Neural cell (in vitro differentiated cells): ENCODE measurements at regions not wholly inside any gene's neighbourhood (a gene's known extent, or its start where the extent isn't known, plus 50 kb on each side); places are given as distances from the start of the nearest gene placed in this dataset.

Experiments
- H2AFZ ChIP-seq: fragments of 200-600, 300-800 bp; sonication (generic), shearing (Covaris generic); 2 replicates; pipeline ENCODE4 v1.6.0; 2014; ENCODE audit warnings: low read depth, mild to moderate bottlenecking, antibody characterized with exemption, low read length, moderate library complexity
- H3F3A ChIP-seq: fragments of 200-600 bp; shearing (Covaris generic); 2 replicates; pipeline ENCODE4 v1.6.1; 2016; ENCODE audit warnings: mild to moderate bottlenecking, moderate library complexity, mixed read lengths, antibody characterized with exemption, low read length; ENCODE audit not compliant: insufficient read depth, poor library complexity, severe bottlenecking
- H3K27ac ChIP-seq: fragments of 200-600, 300-800 bp; sonication (generic), shearing (Covaris generic); 2 replicates; pipeline ENCODE4 v1.5.1; 2014; ENCODE audit warnings: mild to moderate bottlenecking, low read length, moderate library complexity
- H3K27me3 ChIP-seq: fragments of 300-800, 200-600 bp; sonication (generic), shearing (Covaris generic); 2 replicates; pipeline ENCODE4 v1.6.0; 2014; ENCODE audit warnings: mild to moderate bottlenecking, low read depth, low read length, moderate library complexity; ENCODE audit not compliant: insufficient read depth
- H3K36me3 ChIP-seq: fragments of 300-800, 200-600 bp; sonication (generic), shearing (Covaris generic); 2 replicates; pipeline ENCODE4 v1.5.1; 2014; ENCODE audit warnings: mild to moderate bottlenecking, antibody characterized with exemption, low read length, moderate library complexity; ENCODE audit not compliant: insufficient read depth
- H3K4me2 ChIP-seq: fragments of 300-800, 200-600 bp; sonication (generic), shearing (Covaris generic); 2 replicates; pipeline ENCODE4 v1.6.0; 2014; ENCODE audit warnings: mild to moderate bottlenecking, low read length
- H3K4me3 ChIP-seq: fragments of 300-800, 200-600 bp; sonication (generic), shearing (Covaris generic); 2 replicates; pipeline ENCODE4 v1.5.1; 2014; ENCODE audit warnings: mild to moderate bottlenecking, low read length, moderate library complexity
- H3K79me2 ChIP-seq: fragments of 200-600 bp; shearing (Covaris generic); replicated peaks from 2 replicates; pipeline ENCODE4 v1.6.0; 2014; ENCODE audit warnings: mild to moderate bottlenecking, low read length, moderate library complexity; ENCODE audit not compliant: insufficient read depth
- H3K9ac ChIP-seq: fragments of 300-800, 200-600 bp; sonication (generic), shearing (Covaris generic); 2 replicates; pipeline ENCODE4 v1.6.1; 2016; ENCODE audit warnings: mild to moderate bottlenecking, low read length, mixed read lengths
- H3K9me2 ChIP-seq: fragments of 200-600 bp; shearing (Covaris generic); 2 replicates; pipeline ENCODE4 v1.6.1; 2016; ENCODE audit warnings: mild to moderate bottlenecking, low read length, mixed read lengths; ENCODE audit not compliant: insufficient read depth
- H3K9me3 ChIP-seq: fragments of 200-600, 300-800 bp; sonication (generic), shearing (Covaris generic); 2 replicates; pipeline ENCODE4 v1.6.1; 2016; ENCODE audit warnings: mild to moderate bottlenecking, mixed run types, low read length, moderate library complexity, mixed read lengths
- H4K20me1 ChIP-seq: fragments of 200-600 bp; shearing (Covaris generic); 2 replicates; pipeline ENCODE4 v1.6.1; 2016; ENCODE audit warnings: mild to moderate bottlenecking, mixed run types; ENCODE audit not compliant: insufficient read depth
- EP300 ChIP-seq: fragments of 450-650 bp; conservative IDR thresholded peaks from 2 replicates; pipeline ENCODE4 v1.6.1; 2014; ENCODE audit warnings: antibody characterized with exemption, mild to moderate bottlenecking, moderate library complexity; ENCODE audit not compliant: poor library complexity, severe bottlenecking
- EZH2 ChIP-seq: fragments of 200-600, 300-800 bp; shearing (Covaris generic), sonication (generic); IDR thresholded peaks from 2 replicates; pipeline ENCODE4 v1.6.1; 2014; ENCODE audit warnings: antibody characterized with exemption, low read length, borderline replicate concordance, mild to moderate bottlenecking; ENCODE audit not compliant: insufficient read depth, poor library complexity, severe bottlenecking
- MXI1 ChIP-seq: fragments of 450-650 bp; conservative IDR thresholded peaks from 2 replicates; pipeline ENCODE4 v1.6.1; 2014; ENCODE audit warnings: antibody characterized with exemption, mild to moderate bottlenecking; ENCODE audit not compliant: poor library complexity, severe bottlenecking
- POLR2AphosphoS5 ChIP-seq: IDR thresholded peaks from 2 replicates; pipeline ENCODE4 v1.6.1; 2012
- RAD21 ChIP-seq: fragments of 450-650 bp; conservative IDR thresholded peaks from 2 replicates; pipeline ENCODE4 v1.6.1; 2014; ENCODE audit warnings: antibody characterized with exemption, mild to moderate bottlenecking, moderate library complexity
- REST ChIP-seq: IDR thresholded peaks from 2 replicates; pipeline ENCODE4 v1.6.1; 2012; ENCODE audit warnings: borderline replicate concordance
- SMC3 ChIP-seq: fragments of 450-650 bp; conservative IDR thresholded peaks from 2 replicates; pipeline ENCODE4 v1.6.1; 2014; ENCODE audit warnings: antibody characterized with exemption, mild to moderate bottlenecking, moderate library complexity; ENCODE audit not compliant: poor library complexity
- TAF1 ChIP-seq: IDR thresholded peaks from 2 replicates; pipeline ENCODE4 v1.6.1; 2012; ENCODE audit warnings: low read depth
- TF ChIP-seq, protein P1 (sequence below): fragments of 450-650 bp; IDR thresholded peaks from 2 replicates; pipeline ENCODE4 v1.5.1; 2014; ENCODE audit warnings: antibody characterized with exemption, mild to moderate bottlenecking, moderate library complexity; ENCODE audit not compliant: poor library complexity, severe bottlenecking

DNA sequence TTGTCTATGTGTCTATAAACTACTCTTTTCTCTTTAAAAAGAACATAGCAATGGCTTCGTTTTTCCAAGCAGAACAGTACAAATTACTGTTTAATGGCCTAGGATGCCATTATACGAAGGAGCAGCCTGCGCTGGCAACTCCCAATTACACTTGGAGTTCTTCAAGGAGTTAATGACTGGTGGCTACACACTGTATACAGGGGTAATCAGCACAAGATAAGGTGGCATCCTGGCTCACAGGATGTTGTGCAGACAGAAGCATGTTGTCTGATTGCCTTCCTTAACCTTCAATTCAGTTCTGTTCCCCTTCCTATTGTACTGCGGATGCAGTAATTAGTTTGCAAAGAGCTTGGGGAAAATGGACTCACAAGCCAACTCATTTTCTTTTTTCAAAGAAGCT, 250.7 kb upstream of the ROBO2 start:
- no peaks in the 10 kb centered on the region for H3K9me2 ChIP-seq
- H3K9me3 ChIP-seq = no peaks in the 10 kb centered on the region
- H3K27me3 ChIP-seq = no peaks in the 10 kb centered on the region
- no peak overlapping the region for H3K4me3 ChIP-seq
- no peak overlapping the region for H3K27ac ChIP-seq
- no peaks in the 10 kb centered on the region for H3K36me3 ChIP-seq
- H4K20me1 ChIP-seq = no peaks in the 10 kb centered on the region
- no peaks in the 10 kb centered on the region for H3F3A ChIP-seq
- H3K79me2 ChIP-seq = no peaks in the 10 kb centered on the region
- TF ChIP-seq EP300 (no peak), RAD21 (no peak), REST (no peak), POLR2AphosphoS5 (no peak), EZH2 (no peak), MXI1 (no peak)
- no peak overlapping the region for H3K9ac ChIP-seq
- H2AFZ ChIP-seq = no peak overlapping the region
- H3K4me2 ChIP-seq = no peak overlapping the region

DNA sequence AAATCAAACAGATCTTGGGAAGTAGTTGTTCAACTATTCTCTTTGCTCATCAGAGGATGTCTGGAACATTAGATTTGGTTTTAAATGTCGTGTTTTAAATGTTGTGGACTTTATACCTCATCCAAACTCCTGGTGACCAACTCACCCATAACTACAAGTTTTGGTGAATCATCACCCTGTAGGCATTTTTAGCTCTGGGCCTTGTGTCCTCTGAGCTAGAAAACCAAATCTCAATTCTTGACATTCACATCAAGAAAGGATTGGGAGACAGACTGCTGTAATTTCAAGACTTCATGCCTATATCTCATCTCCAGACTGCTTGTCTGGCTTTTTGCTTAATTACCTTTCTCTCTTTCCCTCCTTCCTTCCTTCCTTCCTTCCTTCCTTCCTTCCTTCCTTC, 228.5 kb upstream of the ROBO2 start:
- no peaks in the 10 kb centered on the region for H3K9me3 ChIP-seq
- TF ChIP-seq TAF1 (no peak), RAD21 (no peak), POLR2AphosphoS5 (no peak), MXI1 (no peak), EP300 (no peak), SMC3 (no peak), REST (no peak), EZH2 (no peak)
- TF ChIP-seq, protein P1, sequence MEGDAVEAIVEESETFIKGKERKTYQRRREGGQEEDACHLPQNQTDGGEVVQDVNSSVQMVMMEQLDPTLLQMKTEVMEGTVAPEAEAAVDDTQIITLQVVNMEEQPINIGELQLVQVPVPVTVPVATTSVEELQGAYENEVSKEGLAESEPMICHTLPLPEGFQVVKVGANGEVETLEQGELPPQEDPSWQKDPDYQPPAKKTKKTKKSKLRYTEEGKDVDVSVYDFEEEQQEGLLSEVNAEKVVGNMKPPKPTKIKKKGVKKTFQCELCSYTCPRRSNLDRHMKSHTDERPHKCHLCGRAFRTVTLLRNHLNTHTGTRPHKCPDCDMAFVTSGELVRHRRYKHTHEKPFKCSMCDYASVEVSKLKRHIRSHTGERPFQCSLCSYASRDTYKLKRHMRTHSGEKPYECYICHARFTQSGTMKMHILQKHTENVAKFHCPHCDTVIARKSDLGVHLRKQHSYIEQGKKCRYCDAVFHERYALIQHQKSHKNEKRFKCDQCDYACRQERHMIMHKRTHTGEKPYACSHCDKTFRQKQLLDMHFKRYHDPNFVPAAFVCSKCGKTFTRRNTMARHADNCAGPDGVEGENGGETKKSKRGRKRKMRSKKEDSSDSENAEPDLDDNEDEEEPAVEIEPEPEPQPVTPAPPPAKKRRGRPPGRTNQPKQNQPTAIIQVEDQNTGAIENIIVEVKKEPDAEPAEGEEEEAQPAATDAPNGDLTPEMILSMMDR = no peak
- no peak overlapping the region for H3K4me2 ChIP-seq
- no peaks in the 10 kb centered on the region for H3K79me2 ChIP-seq
- H3K27ac ChIP-seq = no peak overlapping the region
- H3K9ac ChIP-seq = no peak overlapping the region
- H3K9me2 ChIP-seq = no peaks in the 10 kb centered on the region
- H3K4me3 ChIP-seq = no peak overlapping the region
- H4K20me1 ChIP-seq = no peaks in the 10 kb centered on the region
- peaks cover 11% of the 10 kb centered on the region for H3F3A ChIP-seq
- no peak overlapping the region for H2AFZ ChIP-seq
- H3K36me3 ChIP-seq = no peaks in the 10 kb centered on the region
- H3K27me3 ChIP-seq = no peaks in the 10 kb centered on the region
